ENCODE measurements at regions not wholly inside any gene's neighbourhood (a gene's known extent, or its start where the extent isn't known, plus 50 kb on each side); places are given as distances from the start of the nearest gene placed in this dataset.

GRCh38 chr3:178948546-178948945 lies 123.1 kb downstream of the ZMAT3 start:
- H2BK15ac ChIP-seq (ENCODE audit: low read depth, low read length): no peak overlapping the region
- H2BK120ac ChIP-seq (ENCODE audit: low read depth, low read length): no peak overlapping the region
- H2BK5ac ChIP-seq (ENCODE audit: low read depth, low read length, poor library complexity, severe bottlenecking): no peak overlapping the region
- H3K4ac ChIP-seq (ENCODE audit: low read depth, low read length): no peak overlapping the region
- no peaks in the 10 kb centered on the region for H3K9me1 ChIP-seq (ENCODE audit: insufficient read depth, low read length)
- no peak overlapping the region for H3K23ac ChIP-seq (ENCODE audit: low read depth, low read length)
- H2AK9ac ChIP-seq (replicated peaks; ENCODE audit: low read depth, low read length, poor library complexity): no peak overlapping the region
- H4K20me1 ChIP-seq (ENCODE audit: insufficient read depth, low read length): no peaks in the 10 kb centered on the region
- no peaks in the 10 kb centered on the region for H3K36me3 ChIP-seq (ENCODE audit: control insufficient read depth, insufficient read depth, low read length)
- no peak overlapping the region for H3K4me3 ChIP-seq (ENCODE audit: insufficient read depth, low read depth, low read length)
- no peak overlapping the region for H3K18ac ChIP-seq (ENCODE audit: low read depth, low read length)
- POLR2A ChIA-PET (ENCODE audit: unreplicated experiment): no interaction called here
- H4K91ac ChIP-seq (ENCODE audit: insufficient read depth, low read depth, low read length): no peak overlapping the region
- H2BK20ac ChIP-seq (ENCODE audit: low read depth, low read length): no peak overlapping the region
- H3K27ac ChIP-seq (ENCODE audit: insufficient read depth, low read length): no peak overlapping the region
- BruUV-seq (replicated peaks): no TSS peak
- no peak overlapping the region for H4K8ac ChIP-seq (ENCODE audit: low read depth in 2 of 2, low read length in 2 of 2)
- dilution Hi-C loops (cut with HindIII; ENCODE audit: low sequenced_read_pairs, unreplicated experiment): no loop called here
- H3K27me3 ChIP-seq (ENCODE audit: control insufficient read depth, insufficient read depth, low read length): no peaks in the 10 kb centered on the region
- ATAC-seq (ENCODE audit: low read depth): no peak
- no peaks in the 10 kb centered on the region for H3K4me1 ChIP-seq (ENCODE audit: control insufficient read depth, insufficient read depth, low read length)
- CTCF ChIA-PET: interaction anchor here (0.6 to 1.0 kb wide), 2 partner anchors 386 to 508 kb away, joined by 3 read pairs; no protein-coding TSS in a partner anchor
- TF ChIP-seq NFE2L2 (IDR thresholded peaks at IDR 0.05; ENCODE audit: low read depth, low read length) (no peak), CHD1 (IDR thresholded peaks at IDR 0.05; ENCODE audit: low read depth, low read length) (no peak), FOS (IDR thresholded peaks at IDR 0.05; ENCODE audit: low read depth, low read length) (no peak), MAFK (IDR thresholded peaks at IDR 0.05; ENCODE audit: low read depth, low read length) (no peak), RCOR1 (IDR thresholded peaks at IDR 0.05; ENCODE audit: insufficient replicate concordance, low read length) (no peak), MXI1 (IDR thresholded peaks at IDR 0.05; ENCODE audit: borderline replicate concordance, low read depth, low read length) (no peak), POLR2A (IDR thresholded peaks at IDR 0.05; ENCODE audit: low read depth, low read length) (no peak), BHLHE40 (IDR thresholded peaks at IDR 0.05; ENCODE audit: low read depth, low read length) (no peak), CEBPB (IDR thresholded peaks at IDR 0.05; ENCODE audit: low read depth, low read length) (no peak), USF2 (IDR thresholded peaks at IDR 0.05; ENCODE audit: low read depth, low read length) (no peak)
- TF ChIP-seq, protein P1, sequence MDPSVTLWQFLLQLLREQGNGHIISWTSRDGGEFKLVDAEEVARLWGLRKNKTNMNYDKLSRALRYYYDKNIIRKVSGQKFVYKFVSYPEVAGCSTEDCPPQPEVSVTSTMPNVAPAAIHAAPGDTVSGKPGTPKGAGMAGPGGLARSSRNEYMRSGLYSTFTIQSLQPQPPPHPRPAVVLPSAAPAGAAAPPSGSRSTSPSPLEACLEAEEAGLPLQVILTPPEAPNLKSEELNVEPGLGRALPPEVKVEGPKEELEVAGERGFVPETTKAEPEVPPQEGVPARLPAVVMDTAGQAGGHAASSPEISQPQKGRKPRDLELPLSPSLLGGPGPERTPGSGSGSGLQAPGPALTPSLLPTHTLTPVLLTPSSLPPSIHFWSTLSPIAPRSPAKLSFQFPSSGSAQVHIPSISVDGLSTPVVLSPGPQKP (IDR thresholded peaks at IDR 0.05; ENCODE audit: borderline replicate concordance, low read depth, low read length): no peak
- no peak overlapping the region for H2AFZ ChIP-seq (replicated peaks; ENCODE audit: low read length, poor library complexity)
- no peak for DNase-seq
- intact Hi-C loops (cut with micrococcal nuclease): loop anchor here (5.0 kb wide), 1 partner anchor 511 kb away; no protein-coding TSS in a partner anchor
- no peak overlapping the region for H2AK5ac ChIP-seq (ENCODE audit: low read depth, low read length)
- no peak overlapping the region for H3K56ac ChIP-seq (ENCODE audit: extremely low read depth, insufficient read depth, low read length)
- no peak overlapping the region for H3K14ac ChIP-seq (replicated peaks; ENCODE audit: low read depth, low read length)
- in situ Hi-C loops (cut with MboI; ENCODE audit: low sequenced_read_pairs): no loop called here
- H3K79me1 ChIP-seq (ENCODE audit: low read depth in 1 of 2, low read length in 2 of 2): no peaks in the 10 kb centered on the region
- no peak overlapping the region for H3K9ac ChIP-seq (ENCODE audit: low read depth, low read length)
- no peak overlapping the region for H4K5ac ChIP-seq (ENCODE audit: low read depth, low read length)
- H3K9me3 ChIP-seq (ENCODE audit: control insufficient read depth, insufficient read depth, low read length): no peaks in the 10 kb centered on the region
- H3K4me2 ChIP-seq (ENCODE audit: low read depth, low read length): no peak overlapping the region

All from IMR-90 (cell line).